Endothelial cell (in vitro differentiated cells): ENCODE measurements at regions not wholly inside any gene's neighbourhood (a gene's known extent, or its start where the extent isn't known, plus 50 kb on each side); places are given as distances from the start of the nearest gene placed in this dataset.
"Not testable (repeated sequence)": the region's sequence is repeated elsewhere in the genome, so short reads cannot be mapped to it uniquely, and the experiment has no call there.

ENCODE experiments used
- DNase-seq: peaks from one replicate; pipeline ENCODE4 v3.0.0; 2021; ENCODE audit warnings: low spot score
- H3K27ac Mint-ChIP-seq: one replicate; pipeline ENCODE4 v1.8.0; 2021; ENCODE audit warnings: mixed read lengths, inconsistent platforms; ENCODE audit not compliant: unreplicated experiment
- H3K27me3 Mint-ChIP-seq: one replicate; pipeline ENCODE4 v1.8.0; 2021; ENCODE audit warnings: mild to moderate bottlenecking, moderate library complexity, mixed read lengths, inconsistent platforms; ENCODE audit not compliant: unreplicated experiment
- H3K36me3 Mint-ChIP-seq: one replicate; pipeline ENCODE4 v1.8.0; 2021; ENCODE audit warnings: mild to moderate bottlenecking, low read depth, mixed read lengths, inconsistent platforms; ENCODE audit not compliant: unreplicated experiment
- H3K4me1 Mint-ChIP-seq: one replicate; pipeline ENCODE4 v1.8.0; 2021; ENCODE audit warnings: mild to moderate bottlenecking, mixed read lengths, inconsistent platforms; ENCODE audit not compliant: unreplicated experiment
- H3K4me3 Mint-ChIP-seq: one replicate; pipeline ENCODE4 v1.8.0; 2021; ENCODE audit warnings: mild to moderate bottlenecking, mixed read lengths, inconsistent platforms; ENCODE audit not compliant: unreplicated experiment
- H3K9me3 Mint-ChIP-seq: one replicate; pipeline ENCODE4 v1.8.0; 2021; ENCODE audit warnings: mixed read lengths, inconsistent platforms; ENCODE audit not compliant: unreplicated experiment
- CTCF ChIP-seq: fragments of 200-600 bp; sonication (generic); IDR thresholded peaks from one replicate; pipeline ENCODE4 v1.5.0; 2021; ENCODE audit warnings: antibody characterized with exemption; ENCODE audit not compliant: unreplicated experiment

GRCh38 chr1:165965857-165966256, 138.4 kb downstream of the UCK2 start:
- Mint-ChIP-seq H3K4me1 (no peaks in the 10 kb centered on the region), H3K9me3 (no peaks in the 10 kb centered on the region), H3K4me3 (no peak overlapping the region), H3K27me3 (peaks cover 2% of the 10 kb centered on the region), H3K36me3 (no peaks in the 10 kb centered on the region), H3K27ac (no peak overlapping the region)
- no peak for DNase-seq
- no peak for TF ChIP-seq CTCF

- H3K27me3 Mint-ChIP-seq, H3K36me3 Mint-ChIP-seq, H3K4me1 Mint-ChIP-seq, H3K27ac Mint-ChIP-seq, H3K9me3 Mint-ChIP-seq, H3K4me3 Mint-ChIP-seq, DNase-seq: not testable (repeated sequence)
Measured at GRCh38 chr1:165969366-165969765, 142.0 kb downstream of the UCK2 start.

- Mint-ChIP-seq H3K27ac (no peak overlapping the region), H3K9me3 (no peaks in the 10 kb centered on the region), H3K36me3 (no peaks in the 10 kb centered on the region), H3K4me1 (no peaks in the 10 kb centered on the region), H3K27me3 (no peaks in the 10 kb centered on the region), H3K4me3 (no peak overlapping the region)
- DNase-seq, result no peak
- no peak for TF ChIP-seq CTCF
Measured at GRCh38 chr1:165974598-165975131, 147.3 kb downstream of the UCK2 start.

- H3K4me3 Mint-ChIP-seq, result no peak overlapping the region
- no peaks in the 10 kb centered on the region for H3K9me3 Mint-ChIP-seq
- H3K36me3 Mint-ChIP-seq, result no peaks in the 10 kb centered on the region
- H3K4me1 Mint-ChIP-seq, result no peaks in the 10 kb centered on the region
- H3K27me3 Mint-ChIP-seq, result no peaks in the 10 kb centered on the region
- peak; percentile 25 for TF ChIP-seq CTCF
- DNase-seq, result no peak
- no peak overlapping the region for H3K27ac Mint-ChIP-seq
Measured at GRCh38 chr1:165988275-165988674, 160.9 kb downstream of the UCK2 start.

- no peak overlapping the region for H3K27ac Mint-ChIP-seq
- no peaks in the 10 kb centered on the region for H3K4me1 Mint-ChIP-seq
- no peaks in the 10 kb centered on the region for H3K36me3 Mint-ChIP-seq
- H3K27me3 Mint-ChIP-seq, result no peaks in the 10 kb centered on the region
- H3K4me3 Mint-ChIP-seq, result no peak overlapping the region
- DNase-seq, result no peak
- no peak for TF ChIP-seq CTCF
- no peaks in the 10 kb centered on the region for H3K9me3 Mint-ChIP-seq
Measured at GRCh38 chr1:165988817-165989216, 161.4 kb downstream of the UCK2 start.
